SKM-1 (cell line): ENCODE measurements at regions not wholly inside any gene's neighbourhood (a gene's known extent, or its start where the extent isn't known, plus 50 kb on each side); places are given as distances from the start of the nearest gene placed in this dataset.

Experiments used
- DNase-seq: peaks from one replicate; lab custom pipeline; 2025; ENCODE audit not compliant: unreplicated experiment; lab: John Stamatoyannopoulos, UW

DNA sequence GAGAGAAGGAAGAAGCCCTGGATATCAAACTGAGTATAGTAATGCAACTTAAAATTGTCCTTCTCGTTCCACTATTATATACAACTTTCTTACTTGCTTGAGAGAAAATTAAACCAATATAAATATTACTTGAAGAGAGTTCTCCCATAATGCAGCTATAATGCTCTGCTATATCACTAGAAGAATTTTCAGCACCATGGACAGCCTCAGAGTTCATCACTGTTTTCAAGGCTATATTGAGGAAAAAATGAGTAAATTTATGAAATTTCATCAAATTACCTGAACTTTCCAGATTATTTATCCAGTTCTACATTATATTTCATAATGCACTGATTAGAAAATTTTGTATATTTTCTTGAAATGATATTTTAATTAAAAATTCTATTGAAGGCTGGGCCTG is 1053.5 kb upstream of the FAM98A start:
- no peak for DNase-seq

DNA sequence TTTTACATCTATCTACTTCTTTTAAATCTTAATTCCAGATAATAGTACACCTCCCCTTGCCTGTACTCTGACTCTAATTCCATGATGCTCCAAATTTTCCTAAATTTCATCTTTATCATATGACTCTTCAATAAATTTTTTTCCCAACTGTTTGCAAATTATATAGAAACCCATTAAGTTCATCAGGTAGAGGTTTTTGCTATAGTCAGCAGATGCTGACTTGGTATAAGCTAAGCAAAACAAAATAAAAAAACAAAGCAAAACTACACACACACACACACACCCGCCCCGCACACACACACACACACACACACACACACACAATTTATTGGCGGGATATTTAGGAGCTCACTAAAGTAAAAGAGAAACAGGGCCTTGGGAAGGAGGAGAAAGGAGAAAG is 1047.8 kb upstream of the FAM98A start:
- DNase-seq: no peak

GRCh38 chr2:34632327-34632726 is 1033.2 kb upstream of the FAM98A start:
- no peak for DNase-seq

DNA sequence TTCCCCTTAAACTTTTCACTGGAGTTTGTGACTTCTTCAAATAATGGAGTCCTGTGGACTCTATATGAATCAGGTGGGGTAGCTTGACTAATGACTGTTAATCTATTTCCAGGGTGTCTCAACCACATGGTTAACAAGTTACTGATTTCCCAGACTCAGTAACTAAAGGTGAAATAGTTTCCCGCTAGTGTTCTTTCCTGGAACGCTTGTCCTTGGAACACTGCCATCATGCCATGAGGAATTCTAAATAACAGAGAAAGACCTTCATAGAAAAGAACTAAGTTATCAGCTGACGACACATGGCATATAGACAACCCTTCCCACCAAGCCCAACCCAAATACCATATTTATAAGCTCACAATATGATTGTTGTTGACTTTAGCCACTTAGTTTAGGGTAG is 1027.9 kb upstream of the FAM98A start:
- no peak for DNase-seq

DNA sequence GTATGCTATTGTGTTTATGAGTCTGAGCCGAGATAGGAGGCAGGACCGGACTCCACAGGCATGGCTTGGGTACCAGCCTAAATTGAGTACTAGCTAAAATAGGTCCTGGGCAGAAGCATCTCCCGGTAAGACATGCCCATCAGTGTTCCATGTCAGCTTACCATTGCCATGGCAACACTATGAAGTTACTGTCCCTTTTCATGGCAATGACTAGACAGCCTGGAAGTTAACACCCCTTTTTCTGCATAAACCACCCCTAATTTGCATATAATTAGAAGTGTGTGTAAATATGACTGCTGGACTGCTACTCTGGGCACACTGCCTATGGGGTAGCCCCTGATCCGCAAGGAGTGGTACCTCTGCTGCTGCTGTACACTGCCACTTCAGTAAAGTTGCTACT is 1005.1 kb upstream of the FAM98A start:
- DNase-seq: no peak

GRCh38 chr2:34602262-34602661 is 1003.2 kb upstream of the FAM98A start:
- DNase-seq: no peak

DNA sequence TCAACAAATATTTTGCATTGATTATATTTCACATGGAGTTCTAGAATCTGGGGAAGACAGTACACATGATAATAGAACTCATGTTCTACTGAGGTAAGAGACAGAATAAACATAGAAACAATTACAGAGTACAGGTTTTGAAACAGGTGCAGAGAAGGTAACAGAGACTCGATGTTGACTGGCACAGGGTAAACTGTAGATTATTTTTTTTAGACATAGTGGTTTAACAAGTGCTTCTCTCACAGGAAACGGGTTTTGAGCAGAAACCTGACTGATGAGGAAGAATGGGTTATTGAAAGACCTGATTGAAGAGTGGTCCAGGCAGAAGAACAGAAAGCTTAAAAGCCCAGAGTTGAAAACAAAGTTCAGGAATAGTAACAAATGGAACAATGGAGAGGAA is 1002.5 kb upstream of the FAM98A start:
- no peak for DNase-seq

DNA sequence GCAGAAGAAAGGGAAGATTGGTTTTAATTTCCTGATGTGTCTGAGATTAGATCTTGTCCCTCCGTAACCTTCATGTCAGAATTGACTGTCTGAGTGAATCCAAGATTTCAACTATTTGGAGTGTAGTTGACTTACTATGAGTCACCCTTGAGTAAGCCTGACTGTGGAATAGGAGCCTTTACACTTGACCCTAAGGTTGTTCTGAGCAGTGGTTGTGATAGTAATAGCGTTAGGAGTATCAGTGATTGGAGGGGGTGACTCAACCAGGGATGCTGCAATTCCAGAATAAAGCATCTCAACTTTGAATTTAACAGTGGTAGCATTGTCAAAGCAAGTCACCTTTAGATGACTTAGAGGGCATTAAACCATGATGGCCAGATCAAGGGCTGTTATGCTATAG is 979.5 kb upstream of the FAM98A start:
- no peak for DNase-seq

- DNase-seq: no peak
Observed at GRCh38 chr2:34570266-34570872, 971.3 kb upstream of the FAM98A start.

- DNase-seq: no peak
Observed at GRCh38 chr2:34567128-34567527, 968.0 kb upstream of the FAM98A start.

- DNase-seq: no peak
Observed at GRCh38 chr2:34552337-34552736, 953.2 kb upstream of the FAM98A start.

DNA sequence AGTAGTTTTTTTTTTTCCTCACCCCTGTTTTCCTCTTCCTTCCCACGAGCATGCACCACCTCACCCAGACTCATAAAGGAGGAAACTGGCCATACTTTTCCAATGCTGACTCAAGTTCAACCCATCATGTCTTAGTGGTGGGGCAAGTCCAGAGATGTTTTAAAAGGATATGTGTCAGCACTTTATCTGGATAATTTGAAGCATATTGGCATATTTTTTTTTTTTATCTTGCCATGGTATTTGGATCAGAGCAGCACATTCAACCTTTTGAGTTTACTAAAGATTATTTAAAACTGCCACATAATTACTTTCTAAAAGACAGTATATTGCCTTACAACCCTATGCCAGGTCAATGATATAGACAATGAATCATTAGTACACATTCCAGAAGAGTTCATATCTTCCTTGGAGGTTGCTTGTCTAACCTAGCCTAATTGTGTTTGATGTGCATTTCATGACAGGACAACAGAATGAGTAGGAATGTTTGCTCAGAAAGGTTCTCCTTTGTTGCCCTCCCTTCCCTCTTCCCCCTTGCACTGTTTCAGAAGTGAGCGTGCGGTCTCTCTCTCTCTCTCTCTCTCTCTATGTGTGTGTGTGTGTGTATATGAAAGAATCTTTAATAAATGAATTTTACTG is 950.7 kb upstream of the FAM98A start:
- no peak for DNase-seq

- no peak for DNase-seq
Observed at GRCh38 chr2:34547900-34548299, 948.8 kb upstream of the FAM98A start.

DNA sequence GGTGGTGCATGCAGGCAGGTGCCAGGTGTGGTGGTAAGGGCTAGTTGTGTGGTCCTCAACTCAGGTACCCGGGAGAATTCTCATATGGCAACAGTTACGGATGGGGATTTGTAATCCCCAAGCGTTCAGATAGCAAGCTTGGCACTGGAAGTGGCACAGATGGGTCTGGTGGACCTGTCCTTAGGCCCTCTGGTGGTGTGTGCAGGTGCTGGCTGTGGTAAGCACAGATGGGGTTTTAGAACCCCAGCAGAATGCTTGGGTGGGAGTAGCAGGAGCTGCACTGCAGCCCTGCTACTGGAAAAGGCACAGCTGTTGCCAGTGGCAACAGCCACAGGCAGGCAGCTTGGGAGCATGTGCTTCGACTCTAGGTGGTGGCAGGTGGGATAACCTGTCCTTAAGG is 948.2 kb upstream of the FAM98A start:
- no peak for DNase-seq

GRCh38 chr2:34545486-34546136 is 946.5 kb upstream of the FAM98A start:
- no peak for DNase-seq

GRCh38 chr2:34534761-34535160 is 935.7 kb upstream of the FAM98A start:
- DNase-seq: peak; percentile 64

- DNase-seq: no peak
Observed at GRCh38 chr2:34534341-34534740, 935.2 kb upstream of the FAM98A start.

DNA sequence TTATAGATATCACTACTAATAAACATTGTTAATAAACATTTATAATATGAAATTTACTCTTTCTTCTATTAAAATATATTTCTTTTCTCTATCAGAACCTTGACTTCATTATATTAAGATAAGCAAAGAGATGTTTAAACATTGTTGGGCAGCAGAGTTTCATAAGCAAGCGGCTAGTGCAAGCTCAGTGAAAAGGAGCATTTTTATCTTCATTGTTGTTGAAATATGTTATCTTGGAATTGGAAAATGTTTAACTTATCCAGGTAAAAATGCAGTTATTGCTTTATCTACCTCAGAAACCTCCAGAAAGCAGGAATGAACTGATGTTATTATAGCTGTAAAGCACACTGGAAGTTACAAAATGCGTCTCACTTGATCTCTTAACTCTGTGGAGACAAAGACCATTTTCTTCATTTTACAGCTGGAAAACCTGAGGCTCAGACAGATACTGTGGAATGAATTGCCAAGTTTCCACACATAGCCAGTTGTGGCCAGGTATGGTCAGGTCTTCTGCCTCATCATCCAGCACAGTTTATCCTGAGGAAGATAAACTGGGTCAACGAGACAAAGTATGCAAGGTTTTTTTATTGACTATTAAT is 934.6 kb upstream of the FAM98A start:
- DNase-seq: no peak

- no peak for DNase-seq
Observed at GRCh38 chr2:34529965-34530364, 930.9 kb upstream of the FAM98A start.

- no peak for DNase-seq
Observed at GRCh38 chr2:34523958-34524514, 924.9 kb upstream of the FAM98A start.

- no peak for DNase-seq
Observed at GRCh38 chr2:34519659-34520058, 920.6 kb upstream of the FAM98A start.

DNA sequence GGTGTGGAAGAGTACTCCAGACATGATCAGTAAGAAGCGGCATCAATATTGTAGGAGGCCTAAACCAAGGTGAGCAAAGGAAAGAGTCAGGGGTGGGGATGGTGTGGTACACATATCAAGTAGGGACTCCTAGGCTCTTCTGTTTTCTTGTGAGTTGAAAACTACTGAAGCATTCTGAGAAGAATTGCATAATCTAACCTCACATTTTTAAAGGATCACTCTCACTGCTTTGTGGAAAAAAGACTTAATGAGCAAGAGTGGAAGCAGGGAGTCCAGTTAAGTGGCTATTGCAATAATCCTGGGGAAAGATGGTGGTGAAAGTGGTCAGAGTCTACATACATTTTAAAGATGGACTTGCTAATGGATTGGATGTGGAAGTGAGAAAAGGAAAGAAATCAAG is 899.5 kb upstream of the FAM98A start:
- DNase-seq: no peak
